HG03280 (cell line): ENCODE measurements at regions not wholly inside any gene's neighbourhood (a gene's known extent, or its start where the extent isn't known, plus 50 kb on each side); places are given as distances from the start of the nearest gene placed in this dataset.
"Not testable (repeated sequence)": the region's sequence is repeated elsewhere in the genome, so short reads cannot be mapped to it uniquely, and the experiment has no call there.

Experiments used
- ATAC-seq: cut with Tn5 transposase; IDR thresholded peaks from one replicate; pipeline ENCODE4 v1.9.1; 2021; ENCODE audit warnings: mild to moderate bottlenecking, moderate library complexity; ENCODE audit not compliant: unreplicated experiment

DNA sequence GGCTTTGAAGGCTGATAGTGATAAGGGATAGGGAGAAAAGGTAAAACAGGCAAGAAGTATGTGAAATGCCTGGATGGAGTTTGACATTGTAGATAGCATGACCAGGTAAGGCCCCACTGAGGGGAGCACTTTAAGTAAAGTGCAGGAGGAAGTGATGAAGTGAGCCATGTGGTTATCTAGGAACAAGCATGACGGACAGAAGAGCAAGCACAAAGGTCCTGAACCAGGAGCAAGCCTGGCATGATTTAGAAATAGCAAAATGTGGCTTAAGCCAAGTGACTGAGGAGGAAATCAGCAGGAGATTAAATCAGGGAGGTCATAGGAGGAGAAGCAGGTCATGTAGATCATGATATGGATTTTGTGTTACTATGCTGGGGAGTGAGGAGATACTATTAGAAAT is 129.2 kb downstream of the GLUL start:
- no peak for ATAC-seq

DNA sequence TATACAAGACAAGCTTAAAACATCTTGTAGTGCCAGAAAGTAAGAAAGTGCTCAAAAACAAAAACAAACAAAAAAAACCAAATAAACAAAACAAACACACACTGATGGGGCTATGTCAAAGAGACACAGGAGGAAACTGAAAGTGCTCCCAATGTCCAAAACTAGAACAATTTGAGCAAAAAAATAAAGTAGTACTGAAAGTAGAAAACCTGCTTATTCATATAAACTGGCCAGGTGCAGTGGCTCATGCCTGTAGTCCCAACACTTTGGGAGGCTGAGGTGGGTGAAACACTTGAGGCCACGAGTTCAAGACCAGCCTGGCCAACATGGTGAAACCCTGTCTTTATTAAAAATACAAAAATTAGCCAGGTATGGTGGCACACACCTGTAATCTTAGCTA is 129.9 kb downstream of the GLUL start:
- ATAC-seq = no peak

DNA sequence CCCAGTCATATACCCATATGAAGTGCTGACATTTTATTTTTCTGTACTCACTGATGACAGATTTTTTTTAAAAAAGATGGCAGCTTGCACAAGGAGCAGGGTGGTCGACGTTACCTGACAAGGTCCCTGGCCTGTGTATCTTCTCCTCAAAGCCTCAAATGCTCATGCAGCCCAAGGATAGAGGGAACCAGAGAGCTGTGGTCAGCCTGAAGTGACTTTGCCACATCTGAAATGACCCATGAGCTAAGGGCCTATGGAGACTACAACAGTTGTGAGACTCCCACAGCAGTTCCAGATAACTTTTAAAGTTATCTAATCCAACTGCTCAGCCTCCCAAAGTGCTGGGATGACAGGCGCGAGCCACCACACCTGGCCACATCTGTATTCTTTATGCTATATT is 131.1 kb downstream of the GLUL start:
- no peak for ATAC-seq

GRCh38 chr1:182259968-182260367 is 131.6 kb downstream of the GLUL start:
- no peak for ATAC-seq

- no peak for ATAC-seq
Measured at GRCh38 chr1:182259229-182259872, 132.2 kb downstream of the GLUL start.

- no peak for ATAC-seq
Measured at GRCh38 chr1:182257369-182258063, 134.1 kb downstream of the GLUL start.

- ATAC-seq = no peak
Measured at GRCh38 chr1:182256931-182257330, 134.7 kb downstream of the GLUL start.

GRCh38 chr1:182255494-182255893 is 136.1 kb downstream of the GLUL start:
- no peak for ATAC-seq

DNA sequence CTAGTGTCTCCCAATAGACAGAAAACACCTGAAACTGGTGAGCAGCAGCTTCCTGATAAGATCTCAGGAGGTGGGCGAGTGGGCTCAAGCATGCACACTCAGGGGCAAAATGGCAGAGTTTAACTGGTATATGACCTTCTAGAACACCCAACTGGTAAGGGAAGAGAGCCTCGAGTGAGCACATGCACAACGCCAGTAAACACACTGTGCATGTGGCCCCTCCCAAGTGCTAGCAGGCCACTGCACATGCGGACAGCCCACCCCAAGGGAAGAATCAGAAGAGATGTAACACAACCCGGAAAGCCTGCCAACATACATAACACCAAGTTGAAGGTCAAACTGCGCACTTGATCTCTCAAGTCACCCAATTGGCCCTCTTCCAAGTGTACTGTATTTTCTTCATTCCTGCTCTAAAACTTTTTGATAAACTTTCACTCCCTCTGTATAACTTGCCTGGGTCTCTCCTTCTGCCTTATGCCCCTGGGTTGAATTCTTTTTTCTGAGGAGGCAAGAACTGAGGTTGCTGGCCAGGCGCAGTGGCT is 138.2 kb downstream of the GLUL start:
- no peak for ATAC-seq

GRCh38 chr1:182251561-182251960 is 140.0 kb downstream of the GLUL start:
- no peak for ATAC-seq

GRCh38 chr1:182249201-182249676 is 142.4 kb downstream of the GLUL start:
- no peak for ATAC-seq

DNA sequence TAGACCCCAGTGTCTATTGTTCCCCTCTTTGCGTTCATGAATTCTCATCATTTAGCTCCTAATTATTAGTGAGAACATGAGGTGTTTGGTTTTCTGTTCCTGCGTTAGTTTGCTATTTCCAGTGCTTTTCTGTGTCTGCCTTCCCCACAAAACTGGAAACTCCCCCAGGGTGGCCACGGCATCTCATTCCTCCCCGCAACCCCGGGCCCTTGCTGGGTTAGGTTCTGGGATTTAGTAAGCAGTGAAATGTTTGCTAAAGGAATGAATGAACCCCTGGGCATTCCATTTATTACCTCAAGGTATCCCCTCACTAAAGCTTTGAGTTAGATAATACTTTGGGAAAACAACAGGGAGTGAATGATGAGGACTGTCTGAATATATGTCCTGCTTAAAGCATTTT is 142.9 kb downstream of the GLUL start:
- no peak for ATAC-seq

GRCh38 chr1:182247813-182248212 is 143.8 kb downstream of the GLUL start:
- not testable (repeated sequence) for ATAC-seq

DNA sequence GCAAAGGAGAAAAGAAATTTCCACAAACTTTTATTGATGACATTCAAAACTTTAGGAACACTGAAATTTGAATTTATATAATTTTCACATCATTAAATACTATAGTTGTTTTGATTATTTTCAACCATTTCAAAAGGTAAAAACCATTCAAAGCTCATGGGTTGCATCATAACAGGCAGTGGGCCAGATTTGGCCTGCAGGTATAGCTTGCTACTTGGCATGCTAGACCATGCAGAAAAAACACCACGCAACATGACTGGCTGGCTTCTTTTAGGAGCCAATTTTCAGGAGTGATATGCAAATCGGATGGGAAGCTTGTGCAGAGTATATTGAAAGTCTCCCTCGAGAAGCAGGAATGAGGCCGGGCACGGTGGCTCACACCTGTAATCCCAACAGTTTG is 144.8 kb downstream of the GLUL start:
- no peak for ATAC-seq

DNA sequence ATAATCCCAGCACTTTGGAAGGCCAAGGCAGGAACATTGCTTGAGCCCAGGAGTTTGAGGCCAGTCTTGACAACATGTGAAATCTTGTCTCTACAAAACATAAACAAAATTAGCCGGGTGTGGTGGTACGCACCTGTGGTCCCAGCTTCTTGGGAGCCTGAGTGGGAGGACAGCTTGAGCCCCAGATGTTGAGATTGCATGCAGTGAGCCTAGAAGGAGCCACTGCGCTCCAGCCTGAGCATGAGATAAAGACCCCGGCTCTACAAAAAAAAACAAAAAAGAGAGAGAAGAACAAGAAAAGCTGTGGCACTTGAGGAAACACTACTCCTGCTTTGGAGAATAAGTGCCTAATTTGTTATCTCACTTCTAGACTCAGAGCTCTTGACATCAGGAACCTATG is 146.6 kb downstream of the GLUL start:
- no peak for ATAC-seq

DNA sequence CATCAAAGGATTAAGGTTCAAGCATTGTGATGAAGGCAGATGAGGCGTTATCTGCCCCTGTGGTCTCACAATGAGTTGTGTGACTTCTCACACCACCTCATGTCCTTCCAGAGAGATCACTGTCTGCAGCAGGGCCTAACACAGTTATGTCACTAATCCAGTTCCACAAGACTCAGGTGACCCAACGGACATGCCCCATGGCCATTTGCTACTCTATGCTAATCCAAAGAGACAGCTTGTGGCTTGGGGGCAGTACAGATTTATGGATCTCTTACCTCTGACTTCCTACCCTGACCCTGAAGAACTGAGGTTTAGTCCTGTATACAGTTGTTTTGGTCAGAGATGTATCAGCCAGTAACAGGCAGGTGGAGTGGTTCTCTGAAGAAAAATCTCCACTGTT is 147.1 kb downstream of the GLUL start:
- no peak for ATAC-seq

DNA sequence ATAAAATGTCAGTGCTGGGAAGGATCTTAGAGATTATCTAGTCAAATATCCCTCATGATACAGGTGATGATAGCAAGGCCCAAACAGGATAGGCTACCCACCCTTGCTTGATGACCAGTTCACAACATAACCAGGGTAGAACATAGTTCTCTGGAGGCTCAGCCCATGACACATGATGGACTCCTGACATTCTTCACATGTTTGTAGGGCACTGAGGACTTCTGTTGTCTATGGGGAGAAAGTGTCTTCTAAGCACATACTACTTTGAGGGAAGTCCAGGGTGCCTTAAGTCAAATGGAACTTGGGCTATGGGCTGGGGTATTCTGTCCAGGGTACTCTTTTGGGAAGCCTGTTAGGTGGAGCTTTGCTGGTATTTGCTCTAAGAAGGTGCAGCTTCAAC is 148.9 kb downstream of the GLUL start:
- no peak for ATAC-seq

DNA sequence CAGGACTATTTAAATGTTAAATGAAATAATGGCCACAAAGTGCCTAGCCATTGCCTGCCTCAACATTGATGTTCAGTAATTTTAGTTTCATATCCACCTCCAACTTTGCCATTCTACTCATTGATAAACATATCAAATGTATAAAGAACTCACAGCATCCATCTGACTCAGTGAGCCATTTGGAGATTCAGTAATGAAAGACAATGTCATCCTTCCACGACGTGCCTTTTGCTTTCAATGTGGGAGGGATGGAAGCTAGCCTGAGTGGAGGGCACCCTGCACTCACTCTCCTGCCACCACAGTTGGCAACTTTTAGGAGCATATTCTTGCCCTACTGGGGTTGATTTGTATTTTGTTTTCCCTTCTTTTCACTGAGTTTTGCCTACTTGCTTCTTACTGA is 151.5 kb downstream of the GLUL start:
- no peak for ATAC-seq

DNA sequence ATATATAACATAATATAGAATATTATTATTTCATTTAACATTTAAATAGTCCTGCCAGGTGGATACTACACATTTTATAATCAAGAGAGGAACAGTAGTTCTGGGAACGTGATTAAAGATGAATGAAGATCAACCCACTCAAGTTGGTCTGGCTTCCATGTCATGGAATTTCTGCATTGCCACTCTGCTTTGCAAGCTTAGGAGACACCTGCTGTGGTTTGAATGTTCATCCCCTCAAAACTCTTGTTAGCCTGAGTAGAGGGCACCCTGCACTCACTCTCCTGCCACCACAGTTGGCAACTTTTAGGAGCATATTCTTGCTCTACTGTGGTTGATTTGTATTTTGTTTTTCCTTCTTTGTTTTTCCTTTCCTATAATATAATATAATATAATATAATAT is 153.2 kb downstream of the GLUL start:
- no peak for ATAC-seq

DNA sequence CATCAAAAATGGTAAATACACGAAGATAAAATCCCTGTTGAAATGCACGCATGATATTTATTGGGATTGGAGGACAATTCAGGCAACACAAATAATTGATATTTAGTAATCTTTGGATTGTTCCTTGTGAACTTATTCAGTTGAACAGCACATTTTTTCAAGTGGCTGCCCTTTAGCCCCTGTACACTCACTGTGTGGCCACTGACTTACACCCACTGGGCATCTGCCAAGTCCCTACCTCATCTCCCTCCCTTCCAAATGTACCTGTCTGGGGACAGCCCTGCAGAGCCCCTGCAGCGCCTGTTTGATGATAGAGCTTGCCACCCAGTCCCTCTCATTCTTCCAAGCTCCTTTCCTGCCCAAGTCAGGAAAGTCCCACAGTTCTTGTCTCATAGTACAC is 154.3 kb downstream of the GLUL start:
- ATAC-seq = no peak

DNA sequence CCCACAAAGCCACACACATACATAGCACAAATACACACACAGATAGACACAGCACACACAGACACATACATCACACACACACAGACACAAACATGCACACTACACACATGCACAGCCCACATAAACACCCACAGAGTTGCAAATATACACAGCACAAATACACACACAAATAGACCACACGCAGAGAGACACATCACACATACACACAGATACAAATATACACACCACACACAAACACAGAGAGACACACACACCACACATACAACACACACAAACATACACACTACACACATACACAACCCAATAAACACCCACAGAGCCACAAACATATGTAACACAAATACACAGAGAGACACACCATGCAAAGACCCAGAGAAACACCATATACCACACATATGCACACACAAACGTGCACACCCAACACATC is 154.9 kb downstream of the GLUL start:
- ATAC-seq = no peak

DNA sequence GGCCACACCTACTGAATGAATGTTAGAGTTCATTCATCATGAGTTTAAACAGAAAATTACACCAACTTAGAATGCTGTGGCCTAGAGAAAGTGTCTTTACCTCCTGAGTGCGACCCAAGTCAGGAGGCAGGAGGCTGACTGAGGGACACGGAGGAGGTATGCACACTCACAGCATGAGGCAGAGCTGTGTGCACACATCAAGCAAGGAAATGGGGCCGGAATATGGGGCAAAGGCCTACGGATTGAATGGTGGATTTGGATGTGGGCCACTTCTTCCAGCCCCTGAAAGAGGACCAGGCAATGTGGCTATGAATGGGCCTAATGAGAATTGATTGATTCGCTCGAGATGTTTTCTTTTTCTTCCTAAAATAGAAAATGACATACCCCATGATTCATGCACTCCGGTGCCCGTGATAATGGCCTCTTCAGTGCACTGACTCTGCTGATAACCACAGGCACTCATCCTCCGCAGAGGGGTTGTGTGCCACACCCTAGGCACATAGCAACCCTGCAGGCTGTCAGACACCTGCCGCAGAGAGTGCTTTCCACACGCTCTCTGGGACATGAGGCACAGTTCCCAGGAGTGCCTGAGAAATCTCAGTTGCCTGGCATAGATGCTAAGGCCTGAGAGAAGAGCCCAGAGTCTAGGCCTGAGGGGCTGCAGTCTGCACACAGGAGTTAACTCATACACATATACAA is 155.5 kb downstream of the GLUL start:
- ATAC-seq = no peak
